IMR-90 (cell line): ENCODE measurements at regions not wholly inside any gene's neighbourhood (a gene's known extent, or its start where the extent isn't known, plus 50 kb on each side); places are given as distances from the start of the nearest gene placed in this dataset.

Experiments used
- ATAC-seq: fragments of 200-7000 bp; cut with Tn5 transposase; 2 replicates; pipeline ENCODE4 v1.9.1; 2020; ENCODE audit warnings: low read depth, mild to moderate bottlenecking, moderate library complexity
- BruUV-seq: library from RNA; stranded (reverse); fragments of 400-500 nt; replicated peaks from 2 replicates; lab custom pipeline; 2021; lab: Mats Ljungman, UMichigan
- CTCF ChIA-PET: fragments of 300-600 bp; formaldehyde crosslinking; extraction: SDS; loops from one replicate; lab custom pipeline; 2021; ENCODE audit warnings: antibody characterized with exemption; lab: Yijun Ruan, JAX
- POLR2A ChIA-PET: fragments of 300-600 bp; sonication (Branson Sonifier 250); formaldehyde crosslinking; loops from one replicate; lab custom pipeline; 2022; ENCODE audit warnings: antibody characterized with exemption; ENCODE audit not compliant: unreplicated experiment; lab: Charles Lee
- DNase-seq: peaks from one replicate; pipeline ENCODE4 v3.0.0; 2013
- H2AFZ ChIP-seq: replicated peaks from 2 replicates; pipeline ENCODE3; 2013; ENCODE audit warnings: low read length, mild to moderate bottlenecking; ENCODE audit not compliant: poor library complexity
- H2AK5ac ChIP-seq: 2 replicates; pipeline ENCODE4 v1.6.1; 2013; ENCODE audit warnings: low read depth, low read length, inconsistent platforms
- H2AK9ac ChIP-seq: replicated peaks from 2 replicates; pipeline ENCODE3; 2013; ENCODE audit warnings: mild to moderate bottlenecking, low read depth, low read length, moderate library complexity; ENCODE audit not compliant: poor library complexity
- H2BK120ac ChIP-seq: 2 replicates; pipeline ENCODE4 v1.6.1; 2013; ENCODE audit warnings: low read depth, low read length, inconsistent platforms
- H2BK15ac ChIP-seq: 3 replicates; pipeline ENCODE4 v1.6.1; 2013; ENCODE audit warnings: low read depth, low read length, inconsistent platforms
- H2BK20ac ChIP-seq: 2 replicates; pipeline ENCODE4 v1.6.1; 2013; ENCODE audit warnings: low read depth, mild to moderate bottlenecking, inconsistent platforms, low read length, moderate library complexity
- H2BK5ac ChIP-seq: 2 replicates; pipeline ENCODE4 v1.6.1; 2013; ENCODE audit warnings: mild to moderate bottlenecking, low read depth, low read length, inconsistent platforms; ENCODE audit not compliant: poor library complexity, severe bottlenecking
- H3K14ac ChIP-seq: replicated peaks from 2 replicates; pipeline ENCODE4 v1.6.1; 2013; ENCODE audit warnings: low read depth, low read length, inconsistent platforms
- H3K18ac ChIP-seq: 2 replicates; pipeline ENCODE4 v1.6.1; 2013; ENCODE audit warnings: low read depth, low read length, control low read depth
- H3K23ac ChIP-seq: 2 replicates; pipeline ENCODE4 v1.6.1; 2013; ENCODE audit warnings: low read depth, low read length, inconsistent platforms
- H3K27ac ChIP-seq: 2 replicates; pipeline ENCODE4 v1.5.1; 2013; ENCODE audit warnings: mild to moderate bottlenecking, control low read depth, low read length; ENCODE audit not compliant: insufficient read depth
- H3K27me3 ChIP-seq: 2 replicates; pipeline ENCODE4 v1.6.1; 2013; ENCODE audit warnings: low read length; ENCODE audit not compliant: control insufficient read depth, insufficient read depth
- H3K36me3 ChIP-seq: 2 replicates; pipeline ENCODE4 v1.6.1; 2013; ENCODE audit warnings: low read length, mixed read lengths; ENCODE audit not compliant: control insufficient read depth, insufficient read depth
- H3K4ac ChIP-seq: 2 replicates; pipeline ENCODE4 v1.6.1; 2013; ENCODE audit warnings: low read depth, low read length, inconsistent platforms
- H3K4me1 ChIP-seq: 2 replicates; pipeline ENCODE4 v1.6.1; 2013; ENCODE audit warnings: low read length, mixed read lengths; ENCODE audit not compliant: control insufficient read depth, insufficient read depth
- H3K4me2 ChIP-seq: 2 replicates; pipeline ENCODE4 v1.6.1; 2013; ENCODE audit warnings: low read depth, mild to moderate bottlenecking, control low read depth, low read length, moderate library complexity
- H3K4me3 ChIP-seq: 2 replicates; pipeline ENCODE4 v1.5.1; 2013; ENCODE audit warnings: low read depth, mild to moderate bottlenecking, control low read depth, low read length, moderate library complexity; ENCODE audit not compliant: insufficient read depth
- H3K56ac ChIP-seq: 2 replicates; pipeline ENCODE4 v1.6.1; 2013; ENCODE audit warnings: low read length, inconsistent platforms; ENCODE audit not compliant: insufficient read depth; ENCODE audit errors: extremely low read depth
- H3K79me1 ChIP-seq, 2 experiments: 2 replicates each; pipeline ENCODE4 v1.6.1; 2013; ENCODE audit warnings: low read length in 2 of 2, inconsistent platforms in 1 of 2, low read depth in 1 of 2
- H3K9ac ChIP-seq: 2 replicates; pipeline ENCODE4 v1.6.1; 2013; ENCODE audit warnings: low read depth, low read length, control low read depth
- H3K9me1 ChIP-seq: 2 replicates; pipeline ENCODE4 v1.6.1; 2013; ENCODE audit warnings: low read length, inconsistent platforms; ENCODE audit not compliant: insufficient read depth
- H3K9me3 ChIP-seq: 2 replicates; pipeline ENCODE4 v1.6.1; 2013; ENCODE audit warnings: low read length; ENCODE audit not compliant: control insufficient read depth, insufficient read depth
- H4K20me1 ChIP-seq: 2 replicates; pipeline ENCODE4 v1.6.1; 2013; ENCODE audit warnings: low read length, inconsistent platforms; ENCODE audit not compliant: insufficient read depth
- H4K5ac ChIP-seq: 2 replicates; pipeline ENCODE4 v1.6.1; 2013; ENCODE audit warnings: mild to moderate bottlenecking, low read depth, low read length, control low read depth
- H4K8ac ChIP-seq, 2 experiments: 2 replicates each; pipeline ENCODE4 v1.6.1; 2013; ENCODE audit warnings: low read depth in 2 of 2, low read length in 2 of 2, control low read depth in 1 of 2, inconsistent platforms in 1 of 2
- H4K91ac ChIP-seq: 2 replicates; pipeline ENCODE4 v1.6.1; 2013; ENCODE audit warnings: low read depth, low read length, inconsistent platforms; ENCODE audit not compliant: insufficient read depth
- BHLHE40 ChIP-seq: fragments of 150-350 bp; IDR thresholded peaks from 2 replicates; pipeline ENCODE4 v1.6.1; 2016; ENCODE audit warnings: mild to moderate bottlenecking, low read depth, low read length
- CEBPB ChIP-seq: IDR thresholded peaks from 2 replicates; pipeline ENCODE4 v1.6.1; 2012; ENCODE audit warnings: low read depth, low read length, improper control_type of control experiment
- CHD1 ChIP-seq: IDR thresholded peaks from 2 replicates; pipeline ENCODE4 v1.6.1; 2012; ENCODE audit warnings: low read depth, low read length, improper control_type of control experiment
- CTCF ChIP-seq: conservative IDR thresholded peaks from 2 replicates; pipeline ENCODE4 v1.5.1; 2012; ENCODE audit warnings: mild to moderate bottlenecking, low read depth, low read length, improper control_type of control experiment
- ELK1 ChIP-seq: fragments of 150-350 bp; IDR thresholded peaks from 2 replicates; pipeline ENCODE4 v1.6.1; 2016; ENCODE audit warnings: low read depth, mild to moderate bottlenecking, low read length, moderate library complexity, borderline replicate concordance
- MAFK ChIP-seq: IDR thresholded peaks from 2 replicates; pipeline ENCODE4 v1.6.1; 2012; ENCODE audit warnings: low read depth, low read length, improper control_type of control experiment
- MAZ ChIP-seq: IDR thresholded peaks from 2 replicates; pipeline ENCODE4 v1.6.1; 2012; ENCODE audit warnings: low read depth, mild to moderate bottlenecking, low read length, improper control_type of control experiment, moderate library complexity, borderline replicate concordance
- MXI1 ChIP-seq: IDR thresholded peaks from 2 replicates; pipeline ENCODE4 v1.6.1; 2012; ENCODE audit warnings: low read depth, mild to moderate bottlenecking, low read length, moderate library complexity, borderline replicate concordance
- NFE2L2 ChIP-seq: fragments of 150-350 bp; IDR thresholded peaks from 2 replicates; pipeline ENCODE4 v1.6.1; 2016; ENCODE audit warnings: low read depth, mild to moderate bottlenecking, low read length
- POLR2A ChIP-seq: IDR thresholded peaks from 2 replicates; pipeline ENCODE4 v1.6.1; 2012; ENCODE audit warnings: mild to moderate bottlenecking, low read depth, low read length
- RAD21 ChIP-seq: IDR thresholded peaks from 2 replicates; pipeline ENCODE4 v1.6.1; 2012; ENCODE audit warnings: low read length, improper control_type of control experiment
- RCOR1 ChIP-seq: IDR thresholded peaks from 2 replicates; pipeline ENCODE4 v1.6.1; 2012; ENCODE audit warnings: mild to moderate bottlenecking, low read length, improper control_type of control experiment; ENCODE audit not compliant: insufficient replicate concordance
- RFX5 ChIP-seq: IDR thresholded peaks from 2 replicates; pipeline ENCODE4 v1.8.0; 2012; ENCODE audit warnings: low read depth, mild to moderate bottlenecking, low read length, moderate library complexity
- WGBS, 2 experiments: methylation state at CpG; one replicate each; pipeline versions ENCODE4 v1.1.5 to v1.1.7; 2013; ENCODE audit warnings: missing lambda C conversion rate in 2 of 2; ENCODE audit not compliant: insufficient read length in 1 of 2; ENCODE audit errors: extremely low coverage in 2 of 2; 5-methylcytosine and 5-hydroxymethylcytosine counted together
- dilution Hi-C: fragments of 300-500 bp; cut with HindIII; formaldehyde crosslinking; loops from one replicate; pipeline ENCODE4 v1.14.3; 2018; ENCODE audit warnings: low sequenced_read_pairs; ENCODE audit not compliant: unreplicated experiment
- in situ Hi-C: fragments of 300-500 bp; cut with MboI; formaldehyde crosslinking; loops from 3 replicates; pipeline ENCODE4 v1.14.3; 2019; ENCODE audit warnings: low sequenced_read_pairs, inconsistent platforms, mixed read lengths
- intact Hi-C: fragments of 100-400 bp; cut with micrococcal nuclease; formaldehyde crosslinking; loops from 2 replicates; pipeline ENCODE4 v1.10.0; 2022

GRCh38 chr5:158153508-158153907 is 294.6 kb upstream of the CLINT1 start:
- no TSS peak for BruUV-seq
- ATAC-seq (no peak), DNase-seq (no peak)
- no peak overlapping the region for H4K8ac ChIP-seq
- H2BK5ac ChIP-seq = no peak overlapping the region
- no peak overlapping the region for H2AK5ac ChIP-seq
- no peak overlapping the region for H3K23ac ChIP-seq
- no peak overlapping the region for H4K91ac ChIP-seq
- no peak overlapping the region for H3K56ac ChIP-seq
- no peak overlapping the region for H3K4me3 ChIP-seq
- H3K79me1 ChIP-seq = no peaks in the 10 kb centered on the region
- no peak overlapping the region for H3K14ac ChIP-seq
- intact Hi-C loops = no loop called here
- no peaks in the 10 kb centered on the region for H3K9me1 ChIP-seq
- ChIA-PET POLR2A (no interaction called here), CTCF (no interaction called here)
- no peak overlapping the region for H2AK9ac ChIP-seq
- no peaks in the 10 kb centered on the region for H3K4me1 ChIP-seq
- no peak overlapping the region for H2BK15ac ChIP-seq
- H3K18ac ChIP-seq = no peak overlapping the region
- no peak overlapping the region for H3K27ac ChIP-seq
- no CpG with 5 or more reads among the region's 3 CpGs for WGBS, 2 experiments
- dilution Hi-C loops = no loop called here
- TF ChIP-seq MAZ (no peak), MXI1 (no peak), RFX5 (no peak), BHLHE40 (no peak), RAD21 (no peak), CTCF (no peak), MAFK (no peak), RCOR1 (no peak), CEBPB (no peak), CHD1 (no peak), POLR2A (no peak), NFE2L2 (no peak), ELK1 (no peak)
- no peaks in the 10 kb centered on the region for H3K9me3 ChIP-seq
- H2AFZ ChIP-seq = no peak overlapping the region
- H4K5ac ChIP-seq = no peak overlapping the region
- H3K36me3 ChIP-seq = no peaks in the 10 kb centered on the region
- no peak overlapping the region for H3K9ac ChIP-seq
- H3K27me3 ChIP-seq = no peaks in the 10 kb centered on the region
- in situ Hi-C loops = no loop called here
- no peak overlapping the region for H2BK20ac ChIP-seq
- no peak overlapping the region for H2BK120ac ChIP-seq
- no peak overlapping the region for H3K4ac ChIP-seq
- H4K20me1 ChIP-seq = no peaks in the 10 kb centered on the region
- no peak overlapping the region for H3K4me2 ChIP-seq
